ENCODE measurements at regions not wholly inside any gene's neighbourhood (a gene's known extent, or its start where the extent isn't known, plus 50 kb on each side); places are given as distances from the start of the nearest gene placed in this dataset.

- Histone ChIP-seq H3K9ac (no peak overlapping the region), H3K9me3 (ENCODE audit: low read depth) (no peaks in the 10 kb centered on the region), H4K20me1 (ENCODE audit: insufficient read depth) (no peaks in the 10 kb centered on the region), H3K79me2 (ENCODE audit: insufficient read depth) (no peaks in the 10 kb centered on the region), H3K27ac (no peak overlapping the region), H3F3A (ENCODE audit: insufficient read depth) (no peaks in the 10 kb centered on the region), H2AFZ (no peak overlapping the region), H3K4me1 (ENCODE audit: insufficient read depth) (no peaks in the 10 kb centered on the region), H3K27me3 (replicated peaks; ENCODE audit: insufficient read depth) (peaks cover 28% of the 10 kb centered on the region), H3K36me3 (ENCODE audit: low read depth) (no peaks in the 10 kb centered on the region), H3K4me3 (no peak overlapping the region), H3K4me2 (ENCODE audit: unreplicated experiment) (no peak overlapping the region), H3K9me2 (ENCODE audit: insufficient read depth) (no peaks in the 10 kb centered on the region)
- TF ChIP-seq EZH2 (IDR thresholded peaks at IDR 0.05; ENCODE audit: insufficient read depth, poor library complexity, severe bottlenecking), result no peak
- no peak for TF ChIP-seq EZH2phosphoT487 (IDR thresholded peaks at IDR 0.05; ENCODE audit: insufficient read depth, low read depth)
- DNase-seq, result no peak
- 29 to 35% methylated on average over 7 to 12 of the region's 12 CpGs for WGBS, 2 experiments (ENCODE audit: low coverage in 1 of 2, low lambda C conversion rate in 2 of 2, missing lambda C conversion rate in 2 of 2)
- in situ Hi-C loops (cut with MboI), result no loop called here
Measured at GRCh38 chr17:79217473-79218135, 143.0 kb downstream of the ENGASE start.

DNA sequence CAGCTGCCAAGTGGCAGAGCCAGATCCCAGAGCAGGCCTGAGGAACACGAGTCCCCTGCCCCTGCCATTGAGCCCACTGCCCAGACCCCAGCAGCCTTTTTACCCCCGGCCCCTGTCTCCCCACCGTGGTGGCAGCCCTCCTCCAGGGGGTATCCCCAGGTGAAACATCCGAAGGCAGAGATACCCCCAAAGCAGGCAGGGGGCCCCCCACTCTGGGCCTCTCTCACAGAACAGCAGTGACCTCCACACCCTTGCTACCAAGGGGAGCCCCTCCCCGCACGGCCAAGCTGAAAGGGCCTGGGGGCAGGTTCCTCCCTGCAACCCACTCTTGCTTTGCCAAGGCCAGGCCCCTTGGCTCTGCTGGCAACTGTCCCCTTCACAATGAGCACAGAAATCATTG lies 142.2 kb downstream of the ENGASE start:
- H3K27me3 ChIP-seq (replicated peaks; ENCODE audit: insufficient read depth), result peaks cover 28% of the 10 kb centered on the region
- H3K4me1 ChIP-seq (ENCODE audit: insufficient read depth), result no peaks in the 10 kb centered on the region
- H3K9me2 ChIP-seq (ENCODE audit: insufficient read depth), result no peaks in the 10 kb centered on the region
- no peaks in the 10 kb centered on the region for H4K20me1 ChIP-seq (ENCODE audit: insufficient read depth)
- H3K4me2 ChIP-seq (ENCODE audit: unreplicated experiment), result no peak overlapping the region
- H3K36me3 ChIP-seq (ENCODE audit: low read depth), result no peaks in the 10 kb centered on the region
- no peaks in the 10 kb centered on the region for H3K9me3 ChIP-seq (ENCODE audit: low read depth)
- WGBS, 2 experiments (ENCODE audit: low coverage in 1 of 2, low lambda C conversion rate in 2 of 2, missing lambda C conversion rate in 2 of 2), result 31 to 45% methylated on average over 5 to 6 of the region's 6 CpGs
- no peak overlapping the region for H3K4me3 ChIP-seq
- in situ Hi-C loops (cut with MboI), result no loop called here
- H3F3A ChIP-seq (ENCODE audit: insufficient read depth), result no peaks in the 10 kb centered on the region
- no peak overlapping the region for H3K27ac ChIP-seq
- H3K79me2 ChIP-seq (ENCODE audit: insufficient read depth), result no peaks in the 10 kb centered on the region
- H3K9ac ChIP-seq, result no peak overlapping the region
- H2AFZ ChIP-seq, result no peak overlapping the region
- TF ChIP-seq EZH2 (IDR thresholded peaks at IDR 0.05; ENCODE audit: insufficient read depth, poor library complexity, severe bottlenecking), result no peak
- TF ChIP-seq EZH2phosphoT487 (IDR thresholded peaks at IDR 0.05; ENCODE audit: insufficient read depth, low read depth), result no peak
- no peak for DNase-seq

DNA sequence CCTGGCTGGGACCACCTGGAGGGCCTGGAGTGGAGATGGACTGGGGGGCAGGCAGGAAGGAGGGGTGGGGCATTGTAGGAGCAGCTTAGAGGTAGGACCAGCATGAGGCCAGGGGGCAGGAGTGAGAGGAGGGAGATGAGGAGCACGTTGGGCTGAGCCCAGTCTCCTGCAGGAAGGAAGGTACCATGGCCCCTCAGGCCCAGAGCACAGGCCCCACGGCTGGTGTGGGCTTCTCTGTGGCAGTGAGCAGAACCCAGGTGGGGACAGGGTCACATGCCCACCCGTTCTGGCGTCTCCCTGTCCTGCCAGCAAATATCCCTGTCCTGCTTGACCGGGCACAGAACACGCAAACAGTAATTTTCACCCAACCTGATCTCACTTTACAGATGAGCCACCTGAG lies 141.8 kb downstream of the ENGASE start:
- Histone ChIP-seq H3K36me3 (ENCODE audit: low read depth) (no peaks in the 10 kb centered on the region), H3F3A (ENCODE audit: insufficient read depth) (no peaks in the 10 kb centered on the region), H4K20me1 (ENCODE audit: insufficient read depth) (no peaks in the 10 kb centered on the region), H3K79me2 (ENCODE audit: insufficient read depth) (no peaks in the 10 kb centered on the region), H3K27me3 (replicated peaks; ENCODE audit: insufficient read depth) (peaks cover 25% of the 10 kb centered on the region), H2AFZ (no peak overlapping the region), H3K9me3 (ENCODE audit: low read depth) (no peaks in the 10 kb centered on the region), H3K27ac (no peak overlapping the region), H3K4me2 (ENCODE audit: unreplicated experiment) (no peak overlapping the region), H3K4me1 (ENCODE audit: insufficient read depth) (no peaks in the 10 kb centered on the region), H3K9me2 (ENCODE audit: insufficient read depth) (no peaks in the 10 kb centered on the region), H3K9ac (no peak overlapping the region), H3K4me3 (no peak overlapping the region)
- TF ChIP-seq EZH2phosphoT487 (IDR thresholded peaks at IDR 0.05; ENCODE audit: insufficient read depth, low read depth) (no peak), EZH2 (IDR thresholded peaks at IDR 0.05; ENCODE audit: insufficient read depth, poor library complexity, severe bottlenecking) (no peak)
- DNase-seq, result no peak
- in situ Hi-C loops (cut with MboI), result no loop called here
- WGBS, 2 experiments (ENCODE audit: low coverage in 1 of 2, low lambda C conversion rate in 2 of 2, missing lambda C conversion rate in 2 of 2), result 8 to 39% methylated on average over 4 to 6 of the region's 6 CpGs

DNA sequence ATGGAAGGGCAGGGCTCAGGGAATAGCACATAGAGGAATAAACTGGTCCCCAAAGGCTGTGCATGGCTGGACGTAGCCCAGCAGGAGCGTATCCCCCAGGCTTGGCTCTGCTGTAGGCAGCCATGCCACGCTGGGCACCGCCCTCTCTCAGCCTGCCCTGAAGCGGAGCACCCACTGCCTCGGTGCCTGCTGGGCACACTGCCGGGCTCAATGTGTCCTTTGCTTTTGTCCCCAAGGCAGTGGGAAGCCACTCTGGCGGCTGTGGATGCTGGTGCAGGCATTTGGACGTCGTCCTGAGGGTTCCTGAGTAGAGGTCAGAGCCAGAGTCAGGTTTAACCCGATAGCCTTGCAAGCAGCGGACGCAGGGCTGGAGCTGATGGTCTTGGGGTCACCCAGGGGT lies 141.0 kb downstream of the ENGASE start:
- no peaks in the 10 kb centered on the region for H3K79me2 ChIP-seq (ENCODE audit: insufficient read depth)
- 31 to 54% methylated on average over 12 to 13 of the region's 13 CpGs for WGBS, 2 experiments (ENCODE audit: low coverage in 1 of 2, low lambda C conversion rate in 2 of 2, missing lambda C conversion rate in 2 of 2)
- no peak for DNase-seq
- H3K9me2 ChIP-seq (ENCODE audit: insufficient read depth), result no peaks in the 10 kb centered on the region
- no peak overlapping the region for H3K9ac ChIP-seq
- no peaks in the 10 kb centered on the region for H3K9me3 ChIP-seq (ENCODE audit: low read depth)
- TF ChIP-seq EZH2 (IDR thresholded peaks at IDR 0.05; ENCODE audit: insufficient read depth, poor library complexity, severe bottlenecking), result no peak
- no peak for TF ChIP-seq EZH2phosphoT487 (IDR thresholded peaks at IDR 0.05; ENCODE audit: insufficient read depth, low read depth)
- peaks cover 20% of the 10 kb centered on the region for H3K27me3 ChIP-seq (replicated peaks; ENCODE audit: insufficient read depth)
- in situ Hi-C loops (cut with MboI), result no loop called here
- H3K4me1 ChIP-seq (ENCODE audit: insufficient read depth), result no peaks in the 10 kb centered on the region
- H3K36me3 ChIP-seq (ENCODE audit: low read depth), result no peaks in the 10 kb centered on the region
- no peaks in the 10 kb centered on the region for H3F3A ChIP-seq (ENCODE audit: insufficient read depth)
- no peak overlapping the region for H3K4me3 ChIP-seq
- no peak overlapping the region for H3K27ac ChIP-seq
- no peaks in the 10 kb centered on the region for H4K20me1 ChIP-seq (ENCODE audit: insufficient read depth)
- H2AFZ ChIP-seq, result no peak overlapping the region
- H3K4me2 ChIP-seq (ENCODE audit: unreplicated experiment), result no peak overlapping the region

Measured in GM23248 (cell line).